ENCODE measurements at regions not wholly inside any gene's neighbourhood (a gene's known extent, or its start where the extent isn't known, plus 50 kb on each side); places are given as distances from the start of the nearest gene placed in this dataset.

DNA sequence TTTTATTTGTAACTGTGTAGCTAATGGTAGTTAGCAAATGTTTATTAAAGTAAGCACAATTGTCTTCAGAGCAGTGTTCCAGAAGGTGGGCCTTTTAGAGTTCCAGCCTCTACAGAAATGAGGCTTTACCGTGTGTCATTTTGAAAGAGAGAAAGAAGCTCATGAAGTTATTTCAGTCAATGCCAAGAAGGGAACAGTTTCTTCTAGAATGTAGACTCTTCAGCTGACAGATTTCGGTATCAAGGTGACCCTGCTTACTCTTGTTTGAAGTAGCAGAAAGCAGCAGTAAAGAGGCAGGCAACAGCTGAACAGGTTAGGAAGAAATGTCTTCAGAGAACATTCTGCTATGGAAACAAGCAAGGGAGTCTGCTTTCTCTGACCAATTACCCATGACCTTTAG, 93.6 kb downstream of the TASL start:
- TF ChIP-seq, protein P1, sequence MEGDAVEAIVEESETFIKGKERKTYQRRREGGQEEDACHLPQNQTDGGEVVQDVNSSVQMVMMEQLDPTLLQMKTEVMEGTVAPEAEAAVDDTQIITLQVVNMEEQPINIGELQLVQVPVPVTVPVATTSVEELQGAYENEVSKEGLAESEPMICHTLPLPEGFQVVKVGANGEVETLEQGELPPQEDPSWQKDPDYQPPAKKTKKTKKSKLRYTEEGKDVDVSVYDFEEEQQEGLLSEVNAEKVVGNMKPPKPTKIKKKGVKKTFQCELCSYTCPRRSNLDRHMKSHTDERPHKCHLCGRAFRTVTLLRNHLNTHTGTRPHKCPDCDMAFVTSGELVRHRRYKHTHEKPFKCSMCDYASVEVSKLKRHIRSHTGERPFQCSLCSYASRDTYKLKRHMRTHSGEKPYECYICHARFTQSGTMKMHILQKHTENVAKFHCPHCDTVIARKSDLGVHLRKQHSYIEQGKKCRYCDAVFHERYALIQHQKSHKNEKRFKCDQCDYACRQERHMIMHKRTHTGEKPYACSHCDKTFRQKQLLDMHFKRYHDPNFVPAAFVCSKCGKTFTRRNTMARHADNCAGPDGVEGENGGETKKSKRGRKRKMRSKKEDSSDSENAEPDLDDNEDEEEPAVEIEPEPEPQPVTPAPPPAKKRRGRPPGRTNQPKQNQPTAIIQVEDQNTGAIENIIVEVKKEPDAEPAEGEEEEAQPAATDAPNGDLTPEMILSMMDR (IDR thresholded peaks at IDR 0.05; ENCODE audit: insufficient read depth, low read length, poor library complexity, severe bottlenecking) = no peak
- no peak for TF ChIP-seq EZH2phosphoT487 (conservative IDR thresholded peaks at IDR 0.05; ENCODE audit: low read length)
